Kidney (tissue), 13 donors: ENCODE measurements at regions not wholly inside any gene's neighbourhood (a gene's known extent, or its start where the extent isn't known, plus 50 kb on each side); places are given as distances from the start of the nearest gene placed in this dataset.

Experiments used
- DNase-seq, 5 donors: peaks; one replicate each; pipeline ENCODE4 v3.0.0-alpha.2; 2013 to 2020
- FAIRE-seq: peaks from 2 replicates; lab custom pipeline; 2012; peaks lifted over from hg19 to GRCh38; lab: Jason Lieb, UNC
- H3K27ac ChIP-seq, 2 donors: one replicate each; pipeline ENCODE4 v1.7.0; 2013; ENCODE audit warnings: low read depth in 2 of 2, low read length in 2 of 2, inconsistent platforms in 1 of 2
- H3K27me3 ChIP-seq: one replicate; pipeline ENCODE4 v1.7.1; 2013; ENCODE audit warnings: low read length, inconsistent platforms; ENCODE audit not compliant: control insufficient read depth, insufficient read depth
- H3K36me3 ChIP-seq, 3 donors: one replicate each; pipeline versions ENCODE4 v1.7.0 to v1.7.1; 2013; ENCODE audit warnings: low read length in 3 of 3, control low read depth in 1 of 3, inconsistent platforms in 1 of 3; ENCODE audit not compliant: insufficient read depth in 3 of 3, control insufficient read depth in 2 of 3
- H3K4me1 ChIP-seq, 3 donors: one replicate each; pipeline versions ENCODE4 v1.7.0 to v1.7.1; 2013; ENCODE audit warnings: low read length in 3 of 3, inconsistent platforms in 1 of 3, low read depth in 1 of 3; ENCODE audit not compliant: control insufficient read depth in 2 of 3, insufficient read depth in 2 of 3
- H3K4me3 ChIP-seq, 3 donors: one replicate each; pipeline versions ENCODE4 v1.7.0 to v1.8.1; 2013; ENCODE audit warnings: low read length in 3 of 3, control low read depth in 1 of 3, inconsistent platforms in 1 of 3
- H3K9ac ChIP-seq, 3 donors: one replicate each; pipeline versions ENCODE4 v1.7.0 to v1.7.1; 2013; ENCODE audit warnings: low read length in 3 of 3, control low read depth in 1 of 3, inconsistent platforms in 1 of 3
- H3K9me3 ChIP-seq, 3 donors: one replicate each; pipeline versions ENCODE4 v1.7.0 to v1.7.1; 2013; ENCODE audit warnings: low read length in 3 of 3, control low read depth in 1 of 3, inconsistent platforms in 1 of 3; ENCODE audit not compliant: control insufficient read depth in 2 of 3, insufficient read depth in 1 of 3
- CTCF ChIP-seq: IDR thresholded peaks from 3 replicates; pipeline ENCODE4 v1.5.1; 2012; ENCODE audit warnings: mild to moderate bottlenecking, moderate library complexity, borderline replicate concordance; ENCODE audit not compliant: insufficient read depth; ENCODE audit errors: extremely low read depth
- intact Hi-C: fragments of 100-400 bp; cut with DNase I; formaldehyde crosslinking; loops from one replicate; pipeline ENCODE4 v1.11.1; 2022
- donor health status: control.
- donor health status: control.
- donor health status: control.
- donor health status: control.
- donor health status: control.
- donor health status: DM: yes; HTN: yes; CAD: no.
- donor health status: Normal renal cell carcinoma (clear cell type).

- Histone ChIP-seq H3K27me3 (no peaks in the 10 kb centered on the region), H3K4me1 (peaks cover 0 to 54% (median 43%) of the 10 kb centered on the region in 3 donors), H3K9ac (peak overlapping the region in 1 of 3 donors; percentile 53), H3K9me3 (peaks cover 0 to 7% (median 0%) of the 10 kb centered on the region in 3 donors), H3K27ac (peak overlapping the region; percentile 53 to 79), H3K4me3 (no peak overlapping the region), H3K36me3 (no peaks in the 10 kb centered on the region)
- no peak for DNase-seq
- TF ChIP-seq CTCF, result no peak
- FAIRE-seq, result no peak
- intact Hi-C loops, result no loop called here
These were observed 265.1 kb upstream of the KLF14 start for GRCh38 chr7:130998993-130999602.

- Histone ChIP-seq H3K27me3 (no peaks in the 10 kb centered on the region), H3K4me1 (peaks cover 0 to 45% (median 35%) of the 10 kb centered on the region in 3 donors), H3K9me3 (peaks cover 0 to 7% (median 0%) of the 10 kb centered on the region in 3 donors), H3K9ac (peak overlapping the region in 1 of 3 donors; percentile 30), H3K36me3 (no peaks in the 10 kb centered on the region), H3K4me3 (no peak overlapping the region), H3K27ac (peak overlapping the region in 1 of 2 donors; percentile 50)
- DNase-seq (no peak), FAIRE-seq (no peak)
- TF ChIP-seq CTCF, result no peak
- intact Hi-C loops, result no loop called here
These were observed 265.9 kb upstream of the KLF14 start for GRCh38 chr7:130999926-131000325.

- intact Hi-C loops, result no loop called here
- FAIRE-seq (no peak), DNase-seq (no peak)
- Histone ChIP-seq H3K36me3 (no peaks in the 10 kb centered on the region), H3K27me3 (no peaks in the 10 kb centered on the region), H3K4me1 (peaks cover 0 to 41% (median 33%) of the 10 kb centered on the region in 3 donors), H3K27ac (no peak overlapping the region), H3K4me3 (no peak overlapping the region), H3K9me3 (peaks cover 0 to 7% (median 0%) of the 10 kb centered on the region in 3 donors), H3K9ac (no peak overlapping the region)
- TF ChIP-seq CTCF, result no peak
These were observed 266.4 kb upstream of the KLF14 start for GRCh38 chr7:131000389-131000788.
